GM12864 (cell line): ENCODE measurements at regions not wholly inside any gene's neighbourhood (a gene's known extent, or its start where the extent isn't known, plus 50 kb on each side); places are given as distances from the start of the nearest gene placed in this dataset.
A peak's percentile ranks its signal among the peaks of the same experiment; 100 is the strongest.

Experiments used
- DNase-seq: peaks from one replicate; pipeline ENCODE4 v3.0.0-alpha.2; 2011; ENCODE audit warnings: low read depth
- H3K4me3 ChIP-seq: 2 replicates; pipeline ENCODE4 v1.5.1; 2011; ENCODE audit warnings: mild to moderate bottlenecking, low read depth, low read length, control low read depth
- TF ChIP-seq, protein P1 (sequence below): IDR thresholded peaks from 2 replicates; pipeline ENCODE4 v1.5.1; 2011; ENCODE audit warnings: low read depth, mild to moderate bottlenecking, moderate library complexity, low read length, control low read depth, inconsistent platforms; ENCODE audit errors: missing control alignments

DNA sequence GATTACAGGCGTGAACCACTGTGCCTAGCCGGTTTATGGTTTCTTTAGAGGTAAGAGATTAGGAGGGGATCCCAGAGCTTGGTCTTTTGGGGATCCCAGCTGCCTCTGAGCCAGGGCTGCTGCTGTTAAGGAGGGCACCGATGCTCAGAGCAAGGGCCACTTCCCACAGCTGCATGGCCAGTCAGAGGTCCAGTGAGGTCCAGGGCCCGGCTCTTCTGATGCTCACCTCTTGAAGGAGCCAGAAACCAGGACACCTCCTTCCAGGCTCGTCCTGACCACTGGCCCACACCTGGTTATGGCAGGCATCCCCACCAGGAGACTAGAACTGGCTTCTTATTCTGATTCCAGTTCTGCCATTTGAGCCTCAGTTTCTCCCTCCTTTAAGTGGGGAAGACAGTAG, 149.0 kb downstream of the TEX29 start:
- TF ChIP-seq, protein P1, sequence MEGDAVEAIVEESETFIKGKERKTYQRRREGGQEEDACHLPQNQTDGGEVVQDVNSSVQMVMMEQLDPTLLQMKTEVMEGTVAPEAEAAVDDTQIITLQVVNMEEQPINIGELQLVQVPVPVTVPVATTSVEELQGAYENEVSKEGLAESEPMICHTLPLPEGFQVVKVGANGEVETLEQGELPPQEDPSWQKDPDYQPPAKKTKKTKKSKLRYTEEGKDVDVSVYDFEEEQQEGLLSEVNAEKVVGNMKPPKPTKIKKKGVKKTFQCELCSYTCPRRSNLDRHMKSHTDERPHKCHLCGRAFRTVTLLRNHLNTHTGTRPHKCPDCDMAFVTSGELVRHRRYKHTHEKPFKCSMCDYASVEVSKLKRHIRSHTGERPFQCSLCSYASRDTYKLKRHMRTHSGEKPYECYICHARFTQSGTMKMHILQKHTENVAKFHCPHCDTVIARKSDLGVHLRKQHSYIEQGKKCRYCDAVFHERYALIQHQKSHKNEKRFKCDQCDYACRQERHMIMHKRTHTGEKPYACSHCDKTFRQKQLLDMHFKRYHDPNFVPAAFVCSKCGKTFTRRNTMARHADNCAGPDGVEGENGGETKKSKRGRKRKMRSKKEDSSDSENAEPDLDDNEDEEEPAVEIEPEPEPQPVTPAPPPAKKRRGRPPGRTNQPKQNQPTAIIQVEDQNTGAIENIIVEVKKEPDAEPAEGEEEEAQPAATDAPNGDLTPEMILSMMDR, result no peak
- no peak for DNase-seq
- no peak overlapping the region for H3K4me3 ChIP-seq

DNA sequence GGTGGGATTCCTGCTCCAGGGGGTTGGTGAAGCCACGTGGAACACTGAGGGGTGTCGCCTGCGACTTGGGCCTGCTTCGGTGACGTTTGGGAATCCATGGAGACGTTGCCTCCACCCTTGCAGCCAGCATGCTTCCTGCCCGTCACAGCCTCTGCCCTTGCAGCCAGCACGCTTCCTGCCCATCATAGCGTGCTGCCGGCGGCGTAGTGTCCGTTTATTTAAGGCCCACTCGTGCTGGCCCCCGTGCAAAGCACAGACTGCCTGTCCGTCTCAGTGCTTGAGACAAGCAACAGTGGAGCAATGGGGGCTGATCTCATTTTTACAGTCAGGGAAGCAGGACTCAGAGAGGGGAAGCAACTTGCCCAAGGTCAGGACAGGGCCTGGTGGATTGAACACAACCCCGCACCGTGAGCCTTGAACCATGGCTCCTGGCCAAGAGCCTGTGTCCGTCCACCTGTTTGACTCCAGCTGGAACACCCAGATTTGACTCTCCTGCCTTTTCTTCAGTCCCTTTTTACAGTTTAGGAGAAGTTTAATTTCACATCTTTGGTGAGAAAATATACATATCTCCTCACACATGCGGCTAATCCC, 149.6 kb downstream of the TEX29 start:
- TF ChIP-seq, protein P1, result no peak
- no peak overlapping the region for H3K4me3 ChIP-seq
- DNase-seq, result no peak

DNA sequence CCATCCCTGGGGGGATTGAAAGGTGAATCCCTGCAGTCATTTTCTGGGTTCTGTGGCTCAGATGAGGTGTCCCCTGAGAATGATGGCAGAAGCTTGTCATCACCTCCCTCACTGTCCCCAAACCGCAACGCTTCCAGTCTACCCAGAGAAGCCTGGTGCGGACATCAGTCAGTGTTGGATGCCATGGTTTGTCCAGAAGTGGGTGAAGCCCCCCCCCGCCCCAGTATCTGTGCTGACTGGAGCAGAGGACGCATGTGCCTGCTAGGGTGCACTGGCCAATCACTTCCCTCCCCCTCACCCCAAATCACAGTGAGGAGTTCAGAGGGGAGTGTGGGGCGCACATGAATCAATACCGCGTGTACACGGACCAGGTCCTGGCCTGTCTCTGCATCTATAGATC, 150.5 kb downstream of the TEX29 start:
- TF ChIP-seq, protein P1, result no peak
- DNase-seq, result no peak
- H3K4me3 ChIP-seq, result no peak overlapping the region

DNA sequence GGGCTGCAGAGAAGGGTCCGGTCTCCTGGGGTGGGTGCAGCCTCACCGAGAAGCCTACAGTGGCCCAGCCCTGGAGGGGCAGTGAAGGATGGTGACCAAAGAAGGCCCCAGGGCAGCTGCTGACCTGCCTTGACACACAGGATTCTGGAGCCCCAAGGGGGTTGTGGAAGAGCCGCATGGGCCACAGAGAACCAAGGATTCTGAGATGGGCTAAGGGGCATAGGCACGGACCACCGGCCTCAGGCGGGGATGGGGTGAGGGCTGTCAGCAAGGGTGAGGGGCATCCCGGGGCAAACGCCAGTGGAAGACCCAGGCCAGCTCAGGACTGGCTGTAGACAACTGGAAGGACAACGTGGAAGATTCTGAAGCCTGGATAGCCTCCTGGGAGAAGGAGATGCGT, 151.6 kb downstream of the TEX29 start:
- DNase-seq, result no peak
- TF ChIP-seq, protein P1, result no peak
- no peak overlapping the region for H3K4me3 ChIP-seq

DNA sequence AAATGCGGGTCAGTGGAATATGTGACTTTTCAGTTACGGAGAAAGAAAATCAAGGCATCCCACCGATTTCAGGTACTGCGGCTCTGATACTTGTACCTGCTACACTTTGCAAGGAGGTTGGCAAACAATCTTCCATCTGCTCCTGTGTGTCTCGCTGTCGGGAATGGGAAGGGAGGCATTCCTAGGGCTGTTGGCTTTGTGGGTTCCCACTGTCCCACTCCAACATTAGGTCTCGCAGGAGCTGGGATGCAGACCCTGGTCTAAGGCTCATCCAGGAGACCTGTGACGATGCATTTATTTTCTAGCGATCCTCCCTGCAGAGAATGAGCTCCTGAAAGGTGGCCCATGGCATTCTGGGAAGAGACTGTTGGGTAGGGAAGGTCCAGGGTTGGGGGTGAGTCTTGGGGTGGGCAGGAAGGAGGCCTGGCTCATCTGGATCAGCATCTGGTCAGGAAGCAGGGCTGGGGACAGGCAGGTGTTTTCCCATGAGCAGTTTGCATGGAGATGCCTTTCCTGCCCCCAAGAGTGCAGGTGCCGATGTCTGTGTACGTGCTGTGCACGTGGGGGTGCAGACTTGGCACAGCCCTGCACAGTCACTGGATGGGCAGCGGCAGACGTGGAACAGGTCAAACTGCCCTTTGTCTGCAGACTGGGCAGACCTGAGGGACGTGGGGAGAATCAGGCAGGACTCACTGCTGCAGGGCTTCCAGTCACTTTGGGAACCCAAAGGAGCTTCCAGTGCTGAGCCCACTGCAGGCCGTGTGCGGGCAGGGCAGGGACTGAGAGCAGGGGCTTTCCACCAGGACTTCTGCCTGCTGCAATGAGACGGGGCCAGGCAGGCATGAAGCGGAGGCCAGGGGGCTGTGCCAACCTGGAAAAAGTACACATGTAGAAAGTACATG, 152.4 kb downstream of the TEX29 start:
- no peak overlapping the region for H3K4me3 ChIP-seq
- TF ChIP-seq, protein P1, result no peak
- DNase-seq, result no peak

DNA sequence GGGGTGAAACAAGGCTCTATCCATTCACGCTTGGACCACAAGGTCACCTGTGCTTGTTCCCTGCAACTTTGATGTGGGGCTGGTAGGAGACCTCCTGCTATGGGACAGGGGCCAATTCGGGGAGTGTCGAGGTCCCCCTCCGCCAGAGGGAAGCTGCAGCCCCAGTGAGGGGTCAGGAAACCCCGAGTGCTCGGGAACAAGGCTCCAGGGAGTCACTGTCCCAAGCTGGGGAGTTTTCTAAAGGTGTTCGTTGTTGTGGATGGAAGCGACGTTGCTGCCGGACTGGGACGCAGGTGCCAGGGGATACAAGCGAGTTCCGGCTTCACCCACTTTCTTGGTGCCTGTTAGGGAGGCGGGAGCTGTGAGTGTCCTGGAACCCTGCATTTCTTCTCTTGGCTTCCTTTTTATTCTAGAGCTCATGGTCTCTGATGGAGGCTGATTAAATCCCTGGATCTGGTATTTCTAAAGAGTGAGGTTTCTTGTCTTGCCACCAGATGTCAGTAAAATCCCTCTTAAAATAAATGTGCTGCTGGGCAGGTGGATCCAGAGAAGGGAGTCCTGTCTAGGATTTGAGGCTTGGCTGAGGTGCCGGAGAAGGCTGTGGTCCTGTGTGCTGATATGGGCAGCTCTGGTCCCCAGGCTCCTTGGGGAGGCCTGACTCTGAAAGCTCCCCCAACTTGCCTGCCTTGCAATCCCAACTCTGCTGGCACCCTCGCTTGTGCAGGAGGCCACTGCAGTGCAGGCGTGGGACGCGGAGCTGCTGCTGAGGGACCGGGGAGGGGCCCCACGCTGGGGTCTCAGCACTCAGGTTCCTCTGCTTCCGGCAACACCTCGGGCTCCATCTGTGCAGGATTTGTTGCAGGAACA, 153.9 kb downstream of the TEX29 start:
- TF ChIP-seq, protein P1, result peak; percentile 34
- DNase-seq, result no peak
- no peak overlapping the region for H3K4me3 ChIP-seq
